ENCODE measurements at regions not wholly inside any gene's neighbourhood (a gene's known extent, or its start where the extent isn't known, plus 50 kb on each side); places are given as distances from the start of the nearest gene placed in this dataset.

GRCh38 chr4:74570095-74570494 is 125.2 kb downstream of the AREG start:
- no peak for TF ChIP-seq MAX (IDR thresholded peaks at IDR 0.05)
- TF ChIP-seq USF1 (IDR thresholded peaks at IDR 0.05), result no peak
- no peak for TF ChIP-seq EP300 (IDR thresholded peaks at IDR 0.05; ENCODE audit: borderline replicate concordance)
- no peak for TF ChIP-seq TAF1 (IDR thresholded peaks at IDR 0.05; ENCODE audit: low read depth)
- no peak for TF ChIP-seq CEBPB (IDR thresholded peaks at IDR 0.05)
- no peak for TF ChIP-seq FOXM1 (IDR thresholded peaks at IDR 0.05; ENCODE audit: borderline replicate concordance, low read depth)
- TF ChIP-seq REST (IDR thresholded peaks at IDR 0.05; ENCODE audit: low read depth), result no peak
- TF ChIP-seq TEAD4 (IDR thresholded peaks at IDR 0.05), result no peak
- no peak for TF ChIP-seq ZBTB7A (IDR thresholded peaks at IDR 0.05; ENCODE audit: low read depth)
- no peak for TF ChIP-seq NFIC (IDR thresholded peaks at IDR 0.05)
- no peak for TF ChIP-seq CREB1 (IDR thresholded peaks at IDR 0.05; ENCODE audit: low read depth)
- TF ChIP-seq RAD21 (IDR thresholded peaks at IDR 0.05; ENCODE audit: low read depth), result no peak
- no peak for TF ChIP-seq YY1 (IDR thresholded peaks at IDR 0.05; ENCODE audit: low read depth)
- no peak for TF ChIP-seq TCF12 (IDR thresholded peaks at IDR 0.05; ENCODE audit: low read depth)
- TF ChIP-seq EGR1 (IDR thresholded peaks at IDR 0.05), result no peak

GRCh38 chr4:74578329-74578728 is 133.4 kb downstream of the AREG start:
- no peak for TF ChIP-seq RAD21 (IDR thresholded peaks at IDR 0.05; ENCODE audit: low read depth)
- TF ChIP-seq YY1 (IDR thresholded peaks at IDR 0.05; ENCODE audit: low read depth), result no peak
- no peak for TF ChIP-seq USF1 (IDR thresholded peaks at IDR 0.05)
- no peak for TF ChIP-seq ZBTB7A (IDR thresholded peaks at IDR 0.05; ENCODE audit: low read depth)
- TF ChIP-seq TAF1 (IDR thresholded peaks at IDR 0.05; ENCODE audit: low read depth), result no peak
- no peak for TF ChIP-seq EP300 (IDR thresholded peaks at IDR 0.05; ENCODE audit: borderline replicate concordance)
- TF ChIP-seq TEAD4 (IDR thresholded peaks at IDR 0.05), result no peak
- no peak for TF ChIP-seq REST (IDR thresholded peaks at IDR 0.05; ENCODE audit: low read depth)
- TF ChIP-seq MAX (IDR thresholded peaks at IDR 0.05), result no peak
- TF ChIP-seq TCF12 (IDR thresholded peaks at IDR 0.05; ENCODE audit: low read depth), result no peak
- TF ChIP-seq EGR1 (IDR thresholded peaks at IDR 0.05), result no peak
- TF ChIP-seq FOXM1 (IDR thresholded peaks at IDR 0.05; ENCODE audit: borderline replicate concordance, low read depth), result no peak

GRCh38 chr4:74583089-74583700 is 138.3 kb downstream of the AREG start:
- TF ChIP-seq TAF1 (IDR thresholded peaks at IDR 0.05; ENCODE audit: low read depth) (no peak), EP300 (IDR thresholded peaks at IDR 0.05; ENCODE audit: borderline replicate concordance) (no peak), EGR1 (IDR thresholded peaks at IDR 0.05) (no peak)

DNA sequence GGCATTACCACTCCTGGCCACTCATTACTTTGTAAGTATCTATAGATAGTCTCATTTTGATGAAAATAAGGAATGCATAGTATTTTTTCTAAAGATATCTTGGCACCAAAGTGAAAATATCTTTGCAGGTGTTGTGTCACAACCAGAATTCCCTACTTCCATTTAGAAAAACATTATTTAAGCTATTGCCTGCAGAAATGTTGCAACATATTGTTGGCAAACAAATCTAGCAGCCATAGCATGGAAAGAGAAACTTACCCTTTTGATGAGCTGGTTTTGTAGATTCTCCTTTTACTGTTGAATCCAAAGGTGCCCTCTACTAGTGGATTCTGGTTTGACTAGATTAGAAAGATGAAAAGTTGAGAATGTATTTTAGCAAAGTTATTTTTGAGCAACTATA is 138.8 kb downstream of the AREG start:
- TF ChIP-seq TEAD4 (IDR thresholded peaks at IDR 0.05), result no peak
- TF ChIP-seq FOXM1 (IDR thresholded peaks at IDR 0.05; ENCODE audit: borderline replicate concordance, low read depth), result no peak
- TF ChIP-seq ZBTB7A (IDR thresholded peaks at IDR 0.05; ENCODE audit: low read depth), result no peak
- no peak for TF ChIP-seq USF1 (IDR thresholded peaks at IDR 0.05)
- TF ChIP-seq EGR1 (IDR thresholded peaks at IDR 0.05), result no peak
- TF ChIP-seq TCF12 (IDR thresholded peaks at IDR 0.05; ENCODE audit: low read depth), result no peak
- no peak for TF ChIP-seq YY1 (IDR thresholded peaks at IDR 0.05; ENCODE audit: low read depth)
- TF ChIP-seq MAX (IDR thresholded peaks at IDR 0.05), result no peak
- TF ChIP-seq EP300 (IDR thresholded peaks at IDR 0.05; ENCODE audit: borderline replicate concordance), result no peak
- TF ChIP-seq CEBPB (IDR thresholded peaks at IDR 0.05), result no peak
- TF ChIP-seq REST (IDR thresholded peaks at IDR 0.05; ENCODE audit: low read depth), result no peak

Measured in Ishikawa (cell line).